HEK293T (cell line): ENCODE measurements at regions not wholly inside any gene's neighbourhood (a gene's known extent, or its start where the extent isn't known, plus 50 kb on each side); places are given as distances from the start of the nearest gene placed in this dataset.

Experiments
- CTCF ChIA-PET: fragments of 350-600 bp; formaldehyde crosslinking; extraction: SDS; loops from one replicate; lab custom pipeline; 2021; ENCODE audit warnings: antibody characterized with exemption, inconsistent platforms; lab: Yijun Ruan, JAX
- POLR2A ChIA-PET: fragments of 350-600 bp; formaldehyde crosslinking; extraction: SDS; loops from one replicate; lab custom pipeline; 2020; ENCODE audit warnings: antibody characterized with exemption, inconsistent platforms; lab: Yijun Ruan, JAX
- DNase-seq: peaks from one replicate; pipeline ENCODE4 v3.0.0; 2012; ENCODE audit warnings: mixed read lengths; ENCODE audit errors: extremely low spot score
- ARNT ChIP-seq: fragments of 450-650 bp; IDR thresholded peaks from 2 replicates; pipeline ENCODE4 v1.6.1; 2017; ENCODE audit warnings: mild to moderate bottlenecking
- BHLHE40 ChIP-seq: fragments of 450-650 bp; IDR thresholded peaks from 2 replicates; pipeline ENCODE4 v1.6.1; 2016; ENCODE audit warnings: mild to moderate bottlenecking, moderate library complexity, borderline replicate concordance
- CTBP1 ChIP-seq: fragments of 450-650 bp; IDR thresholded peaks from 2 replicates; pipeline ENCODE4 v1.6.1; 2016; ENCODE audit warnings: borderline replicate concordance
- ELF4 ChIP-seq: fragments of 450-650 bp; IDR thresholded peaks from 2 replicates; pipeline ENCODE4 v1.6.1; 2017; ENCODE audit warnings: antibody characterized with exemption
- FOXA1 ChIP-seq: fragments of 450-650 bp; IDR thresholded peaks from 2 replicates; pipeline ENCODE4 v1.6.1; 2016; ENCODE audit warnings: mild to moderate bottlenecking
- FOXK2 ChIP-seq: fragments of 450-650 bp; IDR thresholded peaks from 2 replicates; pipeline ENCODE4 v1.6.1; 2016; ENCODE audit warnings: mild to moderate bottlenecking
- FOXM1 ChIP-seq: fragments of 450-650 bp; IDR thresholded peaks from 2 replicates; pipeline ENCODE4 v1.6.1; 2017; ENCODE audit warnings: mild to moderate bottlenecking, borderline replicate concordance
- HDGF ChIP-seq: fragments of 450-650 bp; IDR thresholded peaks from 2 replicates; pipeline ENCODE4 v1.6.1; 2017; ENCODE audit warnings: antibody characterized with exemption, borderline replicate concordance
- L3MBTL2 ChIP-seq: fragments of 450-650 bp; conservative IDR thresholded peaks from 2 replicates; pipeline ENCODE4 v1.6.1; 2016; ENCODE audit warnings: mild to moderate bottlenecking
- LEF1 ChIP-seq: fragments of 450-650 bp; IDR thresholded peaks from 2 replicates; pipeline ENCODE4 v1.6.1; 2017; ENCODE audit warnings: mild to moderate bottlenecking, borderline replicate concordance
- NFRKB ChIP-seq: fragments of 450-650 bp; IDR thresholded peaks from 2 replicates; pipeline ENCODE4 v1.6.1; 2016; ENCODE audit warnings: mild to moderate bottlenecking, moderate library complexity
- SP1 ChIP-seq: fragments of 450-650 bp; IDR thresholded peaks from 2 replicates; pipeline ENCODE4 v1.6.1; 2017
- SUZ12 ChIP-seq: fragments of 450-650 bp; IDR thresholded peaks from 2 replicates; pipeline ENCODE4 v1.6.1; 2016; ENCODE audit warnings: mild to moderate bottlenecking
- TARDBP ChIP-seq: fragments of 450-650 bp; IDR thresholded peaks from 2 replicates; pipeline ENCODE4 v1.6.1; 2016
- ZNF384 ChIP-seq: fragments of 450-650 bp; IDR thresholded peaks from 2 replicates; pipeline ENCODE4 v1.6.1; 2016
- TF ChIP-seq, protein P1 (sequence below): fragments of 450-650 bp; IDR thresholded peaks from 2 replicates; pipeline ENCODE4 v1.6.1; 2016

DNA sequence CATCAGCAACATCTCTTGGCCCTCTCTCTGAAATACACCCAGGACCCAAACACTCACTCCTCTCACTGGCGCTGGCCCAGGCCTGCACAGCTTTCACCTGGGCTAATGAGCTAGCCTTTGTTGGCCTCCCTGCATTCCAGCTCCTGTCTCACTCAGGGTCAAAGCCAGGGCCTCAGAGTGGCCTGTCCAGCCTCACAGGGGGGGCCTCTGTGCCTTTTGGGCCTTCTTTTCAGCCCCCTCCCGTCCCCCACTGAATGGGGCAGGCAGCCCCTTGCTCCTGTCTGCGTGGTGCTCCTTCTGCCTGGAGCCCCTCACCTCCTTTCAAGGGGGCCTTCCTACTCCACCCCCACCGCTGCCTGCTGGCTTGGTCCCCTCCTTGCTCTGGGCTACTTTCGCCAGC is 59.0 kb upstream of the PRR23E start:
- no peak for DNase-seq
- POLR2A ChIA-PET = no interaction called here
- no peak for TF ChIP-seq FOXM1
- TF ChIP-seq FOXA1 = no peak
- no peak for TF ChIP-seq SP1
- no peak for TF ChIP-seq ARNT
- TF ChIP-seq ELF4 = no peak
- CTCF ChIA-PET = no interaction called here

DNA sequence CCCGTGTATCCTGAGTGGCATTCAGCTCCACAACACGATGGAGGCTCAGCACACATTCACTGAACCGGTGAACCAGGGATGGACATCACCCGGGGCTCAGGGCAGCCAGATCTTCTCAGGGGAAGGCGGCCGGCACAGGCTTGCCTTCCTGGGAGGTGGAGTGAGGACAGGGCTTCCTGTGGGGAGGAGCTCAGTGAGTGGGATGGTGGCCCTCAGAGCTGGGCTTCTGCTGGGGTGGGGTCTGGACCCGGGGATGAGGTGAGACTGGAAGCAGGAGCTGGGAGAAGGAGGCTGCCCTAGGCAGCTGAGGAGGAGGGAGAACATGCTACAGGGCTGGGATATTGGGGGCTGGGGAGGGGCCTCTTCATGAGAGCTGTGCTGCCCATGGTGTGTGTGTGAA is 58.5 kb upstream of the PRR23E start:
- TF ChIP-seq TARDBP (no peak), ARNT (no peak), NFRKB (no peak), ELF4 (no peak), L3MBTL2 (no peak), BHLHE40 (no peak), FOXA1 (no peak), LEF1 (no peak), CTBP1 (no peak), SUZ12 (no peak), FOXM1 (no peak), ZNF384 (no peak), SP1 (no peak), FOXK2 (no peak), HDGF (no peak)
- TF ChIP-seq, protein P1, sequence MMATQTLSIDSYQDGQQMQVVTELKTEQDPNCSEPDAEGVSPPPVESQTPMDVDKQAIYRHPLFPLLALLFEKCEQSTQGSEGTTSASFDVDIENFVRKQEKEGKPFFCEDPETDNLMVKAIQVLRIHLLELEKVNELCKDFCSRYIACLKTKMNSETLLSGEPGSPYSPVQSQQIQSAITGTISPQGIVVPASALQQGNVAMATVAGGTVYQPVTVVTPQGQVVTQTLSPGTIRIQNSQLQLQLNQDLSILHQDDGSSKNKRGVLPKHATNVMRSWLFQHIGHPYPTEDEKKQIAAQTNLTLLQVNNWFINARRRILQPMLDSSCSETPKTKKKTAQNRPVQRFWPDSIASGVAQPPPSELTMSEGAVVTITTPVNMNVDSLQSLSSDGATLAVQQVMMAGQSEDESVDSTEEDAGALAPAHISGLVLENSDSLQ = no peak
- no peak for DNase-seq
- CTCF ChIA-PET = no interaction called here

DNA sequence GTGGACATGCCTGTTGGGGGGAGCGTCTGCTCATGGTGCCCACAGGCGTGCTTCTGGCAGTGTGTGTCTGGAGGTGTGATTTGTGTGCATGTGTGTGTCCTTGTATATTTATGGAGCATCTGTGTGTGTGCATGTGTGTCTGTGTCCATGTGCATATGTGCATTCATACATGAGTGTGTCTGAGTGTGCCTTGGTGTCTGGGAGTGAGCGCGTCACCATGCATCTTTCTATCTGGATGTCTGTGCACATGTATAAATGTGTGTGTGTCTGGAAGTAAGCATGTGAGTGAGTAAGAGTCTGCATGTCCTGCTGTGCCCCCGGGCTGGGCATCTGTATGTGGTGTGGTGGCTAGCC is 58.1 kb upstream of the PRR23E start:
- DNase-seq = no peak
- CTCF ChIA-PET = no interaction called here
- TF ChIP-seq CTBP1 (no peak), SP1 (no peak), ARNT (no peak), NFRKB (no peak), SUZ12 (no peak), FOXA1 (no peak), FOXK2 (no peak), L3MBTL2 (no peak), BHLHE40 (no peak), HDGF (no peak), TARDBP (no peak)
- TF ChIP-seq, protein P1 = no peak
- POLR2A ChIA-PET = no interaction called here

More for the DNA sequence above, 58.5 kb upstream of the PRR23E start:
- POLR2A ChIA-PET = no interaction called here

DNA sequence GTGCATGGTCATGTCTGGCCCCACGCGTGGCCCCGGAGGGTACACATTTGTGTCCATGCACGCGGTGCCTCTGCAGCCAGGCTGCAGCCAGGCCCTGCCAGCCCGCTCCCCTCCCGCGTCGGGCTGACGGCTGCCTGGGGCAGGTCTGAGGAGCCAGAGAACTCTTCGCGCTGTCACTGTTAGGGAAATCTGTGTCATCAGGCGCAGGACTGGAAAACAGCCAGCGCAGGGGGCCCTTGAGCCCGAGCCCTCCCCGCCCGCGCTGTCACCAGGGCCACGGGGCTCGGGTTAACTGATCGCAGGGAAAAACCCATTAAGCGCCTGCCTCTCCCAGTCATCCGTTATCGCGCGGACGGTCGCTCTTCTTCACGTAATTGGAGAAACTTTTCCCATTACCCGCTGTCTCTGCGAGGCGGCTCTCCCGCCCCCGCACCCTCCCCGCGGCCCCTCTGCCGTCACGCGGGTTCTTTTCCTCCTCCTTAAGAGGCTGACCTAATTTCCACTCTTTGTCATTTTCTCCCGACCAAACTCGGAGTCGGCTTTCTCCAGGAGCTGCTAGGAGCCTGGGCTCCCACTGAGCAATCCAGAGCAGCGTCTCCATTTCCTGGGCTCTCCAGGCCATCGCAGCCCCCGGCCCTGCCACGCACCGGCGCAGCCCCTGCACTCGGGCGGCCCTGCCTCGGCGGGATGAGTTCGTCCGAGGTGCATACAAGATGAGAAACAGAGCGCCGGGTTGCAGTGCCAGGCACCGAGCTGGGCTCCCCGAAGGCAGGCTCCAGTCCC is 57.5 kb upstream of the PRR23E start:
- CTCF ChIA-PET = no interaction called here

DNA sequence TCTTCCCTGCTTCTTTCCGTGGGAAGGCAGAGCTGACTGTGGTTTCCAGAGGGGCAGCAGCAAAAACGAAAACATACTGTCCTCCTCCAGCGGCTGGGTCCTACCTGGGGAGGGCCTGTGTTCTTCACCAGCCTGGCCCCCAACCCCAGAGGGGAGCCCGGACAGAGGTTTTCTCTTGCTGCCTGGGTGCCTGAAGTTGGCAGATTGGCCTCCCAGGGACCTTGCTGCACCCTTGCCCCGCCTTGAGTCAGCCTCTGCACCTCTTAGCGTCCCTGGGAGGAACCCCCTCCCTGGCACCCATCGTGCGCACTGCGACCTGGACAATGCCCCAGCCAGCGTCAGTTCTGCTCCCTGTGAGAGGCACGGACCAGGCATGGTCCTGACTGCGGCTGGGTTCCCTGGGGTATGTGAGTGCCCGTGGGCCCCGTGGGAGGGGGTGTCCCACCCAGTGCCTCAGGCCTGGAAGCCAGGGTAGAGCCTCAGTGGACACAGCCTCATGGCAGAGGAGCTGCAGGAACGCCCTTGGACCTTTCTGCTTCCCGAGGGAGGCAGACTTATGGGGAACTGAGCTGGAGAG is 56.8 kb upstream of the PRR23E start:
- CTCF ChIA-PET = no interaction called here
- no peak for DNase-seq
- TF ChIP-seq, protein P1 = no peak
- TF ChIP-seq BHLHE40 (no peak), ZNF384 (no peak), L3MBTL2 (no peak)
- POLR2A ChIA-PET = no interaction called here

More for the DNA sequence above, 57.5 kb upstream of the PRR23E start:
- POLR2A ChIA-PET = no interaction called here
- TF ChIP-seq NFRKB (no peak), ELF4 (no peak)
- peak; percentile 35 for DNase-seq

DNA sequence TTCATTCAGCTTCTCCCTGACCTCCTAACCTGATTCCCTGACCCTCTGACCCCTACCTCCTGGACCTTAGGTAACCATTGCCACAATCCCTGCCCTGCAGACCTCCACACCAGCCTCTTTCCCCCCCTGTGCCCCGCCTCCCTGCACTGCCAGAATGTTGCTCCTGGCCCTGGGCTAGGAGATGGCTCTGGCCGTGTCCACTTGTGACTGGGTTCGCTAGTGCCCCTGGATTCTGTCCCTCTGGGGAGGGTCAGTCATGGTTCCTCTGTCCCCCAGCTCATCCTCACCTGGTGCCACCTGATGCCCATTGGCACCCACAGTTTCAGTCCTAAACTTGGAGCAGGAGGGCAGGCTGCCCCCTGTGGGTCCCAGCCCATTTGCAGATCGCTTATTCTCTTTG is 56.2 kb upstream of the PRR23E start:
- POLR2A ChIA-PET = no interaction called here
- CTCF ChIA-PET = no interaction called here
- TF ChIP-seq TARDBP = no peak
- no peak for TF ChIP-seq FOXK2
- TF ChIP-seq ELF4 = no peak
- no peak for TF ChIP-seq BHLHE40
- no peak for TF ChIP-seq L3MBTL2
- TF ChIP-seq CTBP1 = no peak
- TF ChIP-seq LEF1 = no peak
- no peak for TF ChIP-seq SUZ12
- no peak for TF ChIP-seq ARNT
- TF ChIP-seq FOXM1 = no peak
- TF ChIP-seq ZNF384 = no peak
- DNase-seq = no peak
